GM12874 (cell line): ENCODE measurements at regions not wholly inside any gene's neighbourhood (a gene's known extent, or its start where the extent isn't known, plus 50 kb on each side); places are given as distances from the start of the nearest gene placed in this dataset.

Experiments used
- TF ChIP-seq, protein P1 (sequence below): IDR thresholded peaks from 2 replicates; pipeline ENCODE4 v1.5.1; 2011; ENCODE audit warnings: low read depth, mild to moderate bottlenecking, control low read depth, low read length, moderate library complexity; ENCODE audit not compliant: insufficient read depth

DNA sequence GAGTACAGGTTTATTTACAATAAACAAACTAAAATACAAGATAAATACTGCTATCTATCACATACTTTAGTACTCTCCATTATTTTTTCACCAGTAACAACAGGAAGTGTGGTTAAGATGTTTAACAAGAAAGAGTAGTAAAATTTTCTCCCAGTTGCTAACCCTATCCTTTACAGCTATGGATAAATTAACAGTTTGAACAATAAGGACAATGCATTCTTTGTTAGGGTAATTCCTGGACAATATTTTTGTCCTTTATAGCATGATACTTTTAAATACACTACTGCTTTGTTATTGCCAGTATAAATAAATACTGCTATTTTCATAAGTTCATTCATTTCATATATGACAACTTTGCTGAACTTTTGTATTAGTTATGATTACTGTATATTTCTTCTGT is 630.2 kb upstream of the ATXN8OS start:
- TF ChIP-seq, protein P1, sequence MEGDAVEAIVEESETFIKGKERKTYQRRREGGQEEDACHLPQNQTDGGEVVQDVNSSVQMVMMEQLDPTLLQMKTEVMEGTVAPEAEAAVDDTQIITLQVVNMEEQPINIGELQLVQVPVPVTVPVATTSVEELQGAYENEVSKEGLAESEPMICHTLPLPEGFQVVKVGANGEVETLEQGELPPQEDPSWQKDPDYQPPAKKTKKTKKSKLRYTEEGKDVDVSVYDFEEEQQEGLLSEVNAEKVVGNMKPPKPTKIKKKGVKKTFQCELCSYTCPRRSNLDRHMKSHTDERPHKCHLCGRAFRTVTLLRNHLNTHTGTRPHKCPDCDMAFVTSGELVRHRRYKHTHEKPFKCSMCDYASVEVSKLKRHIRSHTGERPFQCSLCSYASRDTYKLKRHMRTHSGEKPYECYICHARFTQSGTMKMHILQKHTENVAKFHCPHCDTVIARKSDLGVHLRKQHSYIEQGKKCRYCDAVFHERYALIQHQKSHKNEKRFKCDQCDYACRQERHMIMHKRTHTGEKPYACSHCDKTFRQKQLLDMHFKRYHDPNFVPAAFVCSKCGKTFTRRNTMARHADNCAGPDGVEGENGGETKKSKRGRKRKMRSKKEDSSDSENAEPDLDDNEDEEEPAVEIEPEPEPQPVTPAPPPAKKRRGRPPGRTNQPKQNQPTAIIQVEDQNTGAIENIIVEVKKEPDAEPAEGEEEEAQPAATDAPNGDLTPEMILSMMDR, result no peak

DNA sequence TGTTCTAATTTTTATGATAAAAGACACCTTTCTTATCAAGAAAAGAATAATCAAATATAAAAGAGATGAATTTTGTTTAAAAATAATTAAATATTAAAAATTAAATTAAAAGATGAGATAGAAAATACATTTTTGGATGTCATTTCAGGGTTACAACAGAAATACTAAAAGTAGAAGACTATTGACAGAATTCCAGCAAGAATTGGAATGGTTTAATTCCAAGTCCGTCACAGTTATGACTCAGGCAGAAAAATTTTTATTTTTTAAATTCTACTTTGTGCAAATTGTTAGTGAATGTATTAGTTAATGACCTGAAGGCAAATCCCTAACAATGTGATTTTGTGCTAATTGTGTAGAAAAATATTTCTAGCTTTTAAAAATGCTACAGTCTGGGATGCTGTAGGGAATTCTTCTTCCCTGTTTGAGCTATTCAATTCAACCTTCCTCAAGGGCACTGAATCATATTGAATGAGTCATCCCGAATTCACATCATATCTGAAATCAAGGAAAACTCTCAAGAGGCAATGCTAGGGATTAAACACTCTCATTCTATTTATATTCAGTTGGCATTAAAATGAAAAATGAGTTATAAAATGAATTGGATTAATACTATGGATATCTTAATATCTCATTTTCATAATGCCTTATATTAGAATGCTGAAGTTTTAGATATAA is 633.5 kb upstream of the ATXN8OS start:
- TF ChIP-seq, protein P1, result no peak

DNA sequence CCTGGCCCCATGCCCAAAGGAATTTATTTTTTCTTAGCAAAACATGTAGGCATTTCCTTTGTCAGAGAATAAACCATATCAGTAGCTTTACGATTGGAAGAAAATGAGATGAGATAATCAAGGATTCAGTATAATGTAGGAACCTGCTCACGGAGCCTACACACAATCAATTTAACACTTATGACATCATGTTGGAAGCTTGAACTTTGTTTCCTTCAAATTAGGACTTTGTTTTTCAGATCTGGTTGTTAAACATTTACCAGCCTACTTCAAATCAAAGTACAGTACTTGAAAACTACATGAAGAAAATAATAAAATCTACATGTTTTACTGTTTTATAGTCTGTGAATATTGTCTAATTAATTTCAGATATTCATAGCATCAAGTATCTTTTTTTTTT is 639.0 kb upstream of the ATXN8OS start:
- TF ChIP-seq, protein P1, result no peak

DNA sequence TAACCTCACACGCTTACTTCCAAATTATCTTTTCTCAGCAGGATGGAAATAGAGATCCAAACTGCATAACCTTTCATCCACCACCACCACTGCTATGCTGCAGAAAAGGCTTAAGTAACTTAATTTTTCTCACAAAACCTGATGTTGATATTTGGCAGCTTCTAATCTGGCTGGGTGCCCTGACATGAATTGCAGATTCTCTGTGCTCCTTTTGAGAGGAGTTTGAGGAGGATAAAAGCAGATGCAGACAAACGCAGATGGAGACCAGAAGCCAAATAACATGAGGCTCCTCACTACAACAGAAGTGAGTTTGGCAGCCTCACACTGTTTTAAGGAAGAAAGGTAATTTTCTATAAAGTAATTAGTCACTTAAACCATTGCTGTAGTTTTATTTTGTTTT is 646.2 kb upstream of the ATXN8OS start:
- TF ChIP-seq, protein P1, result no peak

DNA sequence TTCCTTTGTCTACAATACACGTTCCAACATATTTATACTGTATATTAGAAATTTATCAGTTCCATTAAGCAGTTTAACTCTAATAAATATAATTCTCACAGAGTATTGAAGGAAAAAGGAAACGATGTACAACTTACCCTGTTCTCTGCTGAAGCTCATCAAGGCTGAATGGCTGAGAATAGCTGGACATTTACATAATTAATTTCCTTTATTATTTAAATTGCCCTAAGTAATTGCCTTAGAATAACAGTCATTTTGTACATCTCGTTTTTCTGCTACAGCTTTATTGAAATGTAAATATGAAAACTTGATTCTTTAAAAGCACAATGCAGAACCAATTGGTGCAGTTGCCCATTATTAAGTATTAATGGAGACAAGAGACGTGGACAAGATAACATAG is 648.3 kb upstream of the ATXN8OS start:
- TF ChIP-seq, protein P1, result no peak

DNA sequence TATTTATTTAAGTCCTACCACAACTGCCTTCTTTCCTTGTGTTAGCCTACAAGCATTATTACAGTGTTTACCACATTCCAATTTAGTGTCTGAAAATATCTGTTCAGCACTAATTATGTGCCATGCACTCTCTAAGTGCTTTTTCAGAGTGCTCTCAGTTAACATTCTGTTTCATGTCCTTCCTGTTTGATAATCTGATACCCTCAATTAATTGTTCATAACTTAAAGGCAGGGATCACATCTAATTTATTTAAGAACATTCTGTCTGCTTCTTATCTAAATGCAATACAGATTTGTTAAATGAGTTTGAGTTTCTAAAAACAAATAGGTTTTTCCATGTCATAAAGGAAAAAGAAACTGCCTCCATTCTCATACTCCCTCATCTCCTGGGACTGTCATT is 649.6 kb upstream of the ATXN8OS start:
- TF ChIP-seq, protein P1, result no peak

DNA sequence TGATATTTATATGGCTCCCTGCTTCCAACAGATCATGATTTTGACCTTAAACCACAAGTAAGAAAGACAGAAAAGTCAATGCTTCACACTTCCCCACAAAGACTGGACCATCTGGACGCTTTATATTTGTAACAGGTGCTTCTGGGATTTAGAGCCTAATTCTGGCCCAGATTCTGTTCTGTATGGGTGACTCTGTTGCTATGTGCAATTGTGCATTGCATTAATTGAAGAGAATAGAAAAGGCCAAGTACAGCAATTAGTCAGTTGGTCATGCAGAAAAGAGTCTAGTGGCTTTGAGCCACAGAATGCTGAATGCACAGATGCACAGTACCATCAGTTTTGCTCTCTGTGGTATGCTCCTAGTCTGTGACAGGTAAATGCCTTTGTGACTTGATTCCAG is 657.4 kb upstream of the ATXN8OS start:
- TF ChIP-seq, protein P1, result no peak
